B cell (primary cell): ENCODE measurements at regions not wholly inside any gene's neighbourhood (a gene's known extent, or its start where the extent isn't known, plus 50 kb on each side); places are given as distances from the start of the nearest gene placed in this dataset.

ENCODE experiments used
- ATAC-seq: fragments of 200-7000 bp; cut with Tn5 transposase; one replicate; pipeline ENCODE4 v1.10.0; 2021; ENCODE audit warnings: low read depth, mild to moderate bottlenecking, moderate number of reproducible peaks, moderate library complexity
- CTCF ChIA-PET: fragments of 350-600 bp; sonication (Branson Sonifier 250); formaldehyde crosslinking; loops from one replicate; lab custom pipeline; 2021; ENCODE audit warnings: antibody characterized with exemption, inconsistent platforms; lab: Charles Lee
- POLR2A ChIA-PET: fragments of 350-600 bp; sonication (Branson Sonifier 250); formaldehyde crosslinking; loops from one replicate; lab custom pipeline; 2021; ENCODE audit warnings: antibody characterized with exemption; lab: Charles Lee
- DNase-seq: peaks from one replicate; pipeline ENCODE4 v3.0.0; 2013
- H2AFZ ChIP-seq: 2 replicates; pipeline ENCODE4 v1.6.1; 2012; ENCODE audit warnings: mild to moderate bottlenecking, low read depth, low read length; ENCODE audit not compliant: insufficient read depth, poor library complexity, severe bottlenecking
- H3K27ac ChIP-seq, 2 donors: 1 replicate in 1 of 2; 2 replicates in 1 of 2; pipeline ENCODE4 v1.5.1; 2012 to 2013; ENCODE audit warnings: low read length in 2 of 2, mild to moderate bottlenecking in 2 of 2, moderate library complexity in 1 of 2
- H3K27me3 ChIP-seq, 4 experiments: fragments of 200-600 bp in 1 of 4; sonication (generic) in 1 of 4; replicated peaks in 1 of 4; 1 replicate in 2 of 4; 2 replicates in 2 of 4; pipeline versions ENCODE4 v1.6.1 to v1.7.0; 2013 to 2016; ENCODE audit warnings: low read length in 3 of 4, mild to moderate bottlenecking in 2 of 4, mixed read lengths in 1 of 4, moderate library complexity in 1 of 4; ENCODE audit not compliant: insufficient read depth in 4 of 4, control insufficient read depth in 3 of 4; ENCODE audit errors: control extremely low read depth in 1 of 4
- H3K36me3 ChIP-seq, 2 experiments: replicated peaks in 1 of 2; 1 replicate in 1 of 2; 2 replicates in 1 of 2; pipeline versions ENCODE4 v1.6.1 to v1.7.1; 2013; ENCODE audit warnings: low read length in 1 of 2; ENCODE audit not compliant: insufficient read depth in 2 of 2, control insufficient read depth in 1 of 2; ENCODE audit errors: control extremely low read depth in 1 of 2, extremely low read depth in 1 of 2
- H3K4me1 ChIP-seq, 2 donors: fragments of 200-600 bp in 1 of 2; sonication (generic) in 1 of 2; 1 replicate in 1 of 2; 2 replicates in 1 of 2; pipeline versions ENCODE4 v1.5.1 to v1.6.1; 2013 to 2017; ENCODE audit warnings: low read length in 2 of 2; ENCODE audit not compliant: control insufficient read depth in 2 of 2, insufficient read depth in 2 of 2
- H3K4me2 ChIP-seq: replicated peaks from 2 replicates; pipeline ENCODE3; 2012; ENCODE audit warnings: mild to moderate bottlenecking, low read depth, low read length; ENCODE audit not compliant: poor library complexity, severe bottlenecking
- H3K4me3 ChIP-seq, 5 experiments: fragments of 200-600 bp in 1 of 5; sonication (generic) in 1 of 5; 1 replicate in 3 of 5; 2 replicates in 2 of 5; pipeline versions ENCODE4 v1.5.1 to v1.7.0; 2011 to 2016; ENCODE audit warnings: low read length in 4 of 5, mild to moderate bottlenecking in 4 of 5, low read depth in 2 of 5, control low read depth in 1 of 5, moderate library complexity in 1 of 5; ENCODE audit not compliant: insufficient read depth in 1 of 5; ENCODE audit errors: control extremely low read depth in 1 of 5, extremely low read depth in 1 of 5
- H3K79me2 ChIP-seq: fragments of 200-600 bp; sonication (generic); one replicate; pipeline ENCODE4 v1.6.0; 2016; ENCODE audit warnings: low read length; ENCODE audit not compliant: control insufficient read depth, insufficient read depth
- H3K9ac ChIP-seq: fragments of 200-600 bp; sonication (generic); 2 replicates; pipeline ENCODE4 v1.6.1; 2017; ENCODE audit warnings: mild to moderate bottlenecking, low read length, moderate library complexity
- H3K9me3 ChIP-seq, 3 donors: one replicate each; pipeline versions ENCODE4 v1.6.1 to v1.7.1; 2013; ENCODE audit warnings: low read length in 2 of 3; ENCODE audit not compliant: control insufficient read depth in 2 of 3, insufficient read depth in 1 of 3; ENCODE audit errors: control extremely low read depth in 1 of 3
- H4K20me1 ChIP-seq: 2 replicates; pipeline ENCODE4 v1.6.0; 2012; ENCODE audit warnings: mild to moderate bottlenecking, low read length; ENCODE audit not compliant: insufficient read depth, control insufficient read depth, poor library complexity, severe bottlenecking
- H3K27ac Mint-ChIP-seq: one replicate; pipeline ENCODE4 v1.8.0; 2021; ENCODE audit warnings: mixed read lengths
- H3K27me3 Mint-ChIP-seq: one replicate; pipeline ENCODE4 v1.8.0; 2021; ENCODE audit warnings: mixed read lengths
- H3K4me1 Mint-ChIP-seq: one replicate; pipeline ENCODE4 v1.8.0; 2021; ENCODE audit warnings: mixed read lengths
- H3K4me3 Mint-ChIP-seq: one replicate; pipeline ENCODE4 v1.8.0; 2021; ENCODE audit warnings: mixed read lengths
- H3K9me3 Mint-ChIP-seq: one replicate; pipeline ENCODE4 v1.8.0; 2022; ENCODE audit warnings: mixed read lengths; ENCODE audit not compliant: insufficient read depth
- CTCF ChIP-seq: fragments of 200-600 bp; IDR thresholded peaks from one replicate; pipeline ENCODE4 v1.8.0; 2022; ENCODE audit warnings: antibody characterized with exemption, mild to moderate bottlenecking
- EZH2 ChIP-seq: IDR thresholded peaks from 2 replicates; pipeline ENCODE4 v1.6.1; 2012; ENCODE audit warnings: borderline replicate concordance, low read depth, mild to moderate bottlenecking, moderate library complexity, low read length; ENCODE audit not compliant: insufficient read depth, poor library complexity, severe bottlenecking
- WGBS: methylation state at CpG from one replicate; pipeline ENCODE4 v1.1.5; 2013; ENCODE audit warnings: missing lambda C conversion rate; ENCODE audit not compliant: insufficient coverage; 5-methylcytosine and 5-hydroxymethylcytosine counted together
- intact Hi-C: fragments of 100-400 bp; cut with micrococcal nuclease; formaldehyde crosslinking; loops from one replicate; pipeline ENCODE4 v1.10.0; 2022

- no peak overlapping the region for H3K4me3 ChIP-seq
- H4K20me1 ChIP-seq = no peaks in the 10 kb centered on the region
- Mint-ChIP-seq H3K27ac (no peak overlapping the region), H3K4me3 (no peak overlapping the region), H3K27me3 (no peaks in the 10 kb centered on the region), H3K9me3 (peaks cover 1% of the 10 kb centered on the region), H3K4me1 (peaks cover 4% of the 10 kb centered on the region)
- no peaks in the 10 kb centered on the region for H3K79me2 ChIP-seq
- no peak overlapping the region for H3K27ac ChIP-seq
- DNase-seq (no peak), ATAC-seq (no peak)
- no peak overlapping the region for H3K4me2 ChIP-seq
- no peaks in the 10 kb centered on the region for H3K27me3 ChIP-seq
- H3K9me3 ChIP-seq = no peaks in the 10 kb centered on the region
- WGBS = no CpG with 5 or more reads among the region's 1 CpG
- ChIA-PET CTCF (no interaction called here), POLR2A (no interaction called here)
- H2AFZ ChIP-seq = no peak overlapping the region
- H3K36me3 ChIP-seq = no peaks in the 10 kb centered on the region
- no peak overlapping the region for H3K9ac ChIP-seq
- TF ChIP-seq CTCF (no peak), EZH2 (no peak)
- H3K4me1 ChIP-seq = no peaks in the 10 kb centered on the region
- intact Hi-C loops = no loop called here
These were observed 448.7 kb upstream of the VRK2 start for GRCh38 chr2:57597940-57598339.

- Histone ChIP-seq H3K4me1 (no peaks in the 10 kb centered on the region), H3K9ac (no peak overlapping the region), H3K36me3 (no peaks in the 10 kb centered on the region), H3K4me2 (no peak overlapping the region), H3K27ac (no peak overlapping the region), H3K79me2 (no peaks in the 10 kb centered on the region), H3K27me3 (no peaks in the 10 kb centered on the region), H2AFZ (no peak overlapping the region), H3K4me3 (no peak overlapping the region), H4K20me1 (no peaks in the 10 kb centered on the region), H3K9me3 (no peaks in the 10 kb centered on the region)
- ChIA-PET CTCF (no interaction called here), POLR2A (no interaction called here)
- ATAC-seq (no peak), DNase-seq (no peak)
- H3K4me1 Mint-ChIP-seq = peaks cover 4% of the 10 kb centered on the region
- peaks cover 1% of the 10 kb centered on the region for H3K9me3 Mint-ChIP-seq
- no peaks in the 10 kb centered on the region for H3K27me3 Mint-ChIP-seq
- H3K27ac Mint-ChIP-seq = no peak overlapping the region
- intact Hi-C loops = no loop called here
- no peak overlapping the region for H3K4me3 Mint-ChIP-seq
- no peak for TF ChIP-seq CTCF
- no peak for TF ChIP-seq EZH2
- 0% methylated on average over 1 of the region's 4 CpGs for WGBS
These were observed 448.1 kb upstream of the VRK2 start for GRCh38 chr2:57598551-57598950.
